Activated B cell treated with CpG ODN at 0.5 μM for 24 hours (primary cell): ENCODE measurements at regions not wholly inside any gene's neighbourhood (a gene's known extent, or its start where the extent isn't known, plus 50 kb on each side); places are given as distances from the start of the nearest gene placed in this dataset.

ENCODE experiments used
- ATAC-seq: fragments of 200-7000 bp; cut with Tn5 transposase; one replicate; pipeline ENCODE4 v1.10.0; 2021; ENCODE audit warnings: low read depth, mild to moderate bottlenecking, moderate library complexity
- CTCF ChIA-PET: fragments of 350-600 bp; sonication (Branson Sonifier 250); formaldehyde crosslinking; loops from one replicate; lab custom pipeline; 2021; ENCODE audit warnings: antibody characterized with exemption; lab: Charles Lee
- POLR2A ChIA-PET: fragments of 350-600 bp; sonication (Branson Sonifier 250); formaldehyde crosslinking; loops from one replicate; lab custom pipeline; 2021; ENCODE audit warnings: antibody characterized with exemption; lab: Charles Lee
- DNase-seq: peaks from one replicate; pipeline ENCODE4 v3.0.0; 2022
- H3K27ac Mint-ChIP-seq: one replicate; pipeline ENCODE4 v1.8.0; 2020; ENCODE audit warnings: mixed read lengths
- H3K27me3 Mint-ChIP-seq: one replicate; pipeline ENCODE4 v1.8.0; 2021; ENCODE audit warnings: mixed read lengths
- H3K36me3 Mint-ChIP-seq: one replicate; pipeline ENCODE4 v1.8.0; 2021; ENCODE audit warnings: low read depth, mixed read lengths
- H3K4me1 Mint-ChIP-seq: one replicate; pipeline ENCODE4 v1.8.0; 2021; ENCODE audit warnings: mixed read lengths
- H3K4me3 Mint-ChIP-seq: one replicate; pipeline ENCODE4 v1.8.0; 2020; ENCODE audit warnings: mild to moderate bottlenecking, mixed read lengths
- H3K9me3 Mint-ChIP-seq: one replicate; pipeline ENCODE4 v1.8.0; 2020; ENCODE audit warnings: mixed read lengths
- intact Hi-C: fragments of 100-400 bp; cut with micrococcal nuclease; formaldehyde crosslinking; loops from one replicate; pipeline ENCODE4 v1.15.1; 2024
- TF ChIP-seq, protein P1 (sequence below): fragments of 200-600 bp; IDR thresholded peaks from one replicate; pipeline ENCODE4 v1.8.0; 2022; ENCODE audit warnings: antibody characterized with exemption, mild to moderate bottlenecking

DNA sequence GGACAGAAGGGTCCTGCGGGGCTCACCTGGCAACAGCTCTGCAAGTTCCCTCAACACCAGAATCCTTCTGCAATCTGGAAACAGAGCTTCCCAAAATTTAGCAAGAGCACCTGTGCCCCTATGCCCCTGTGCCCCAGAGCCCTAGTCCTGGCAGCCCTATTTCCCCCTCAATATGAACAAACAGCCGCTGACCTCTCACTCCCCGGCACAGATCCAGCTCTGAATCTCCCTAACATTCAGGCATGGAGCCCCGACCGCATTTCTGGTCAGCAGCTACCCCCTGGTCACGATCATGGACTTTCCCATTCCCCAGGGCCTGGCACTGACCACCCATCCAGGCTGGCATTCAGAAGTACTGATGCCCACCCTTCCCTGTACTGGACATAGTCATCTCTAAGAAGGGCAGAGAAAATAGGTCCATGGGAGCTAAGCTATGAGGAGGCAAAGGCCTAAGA lies 110.8 kb upstream of the SMURF2 start:
- no peak for ATAC-seq
- no peaks in the 10 kb centered on the region for H3K9me3 Mint-ChIP-seq
- H3K27ac Mint-ChIP-seq: no peak overlapping the region
- ChIA-PET CTCF (no interaction called here), POLR2A (interaction anchor here (0.6 kb wide), 1 partner anchor 189 kb away, joined by 3 read pairs; no protein-coding TSS in a partner anchor)
- no peak overlapping the region for H3K4me3 Mint-ChIP-seq
- no peak for DNase-seq
- intact Hi-C loops: loop anchor here (10.0 kb wide), 2 partner anchors 72 to 282 kb away; partner anchors contain the start of gene GNA13
- H3K27me3 Mint-ChIP-seq: peaks cover 2% of the 10 kb centered on the region
- H3K36me3 Mint-ChIP-seq: peaks cover 2% of the 10 kb centered on the region
- peaks cover 15% of the 10 kb centered on the region for H3K4me1 Mint-ChIP-seq
- TF ChIP-seq, protein P1, sequence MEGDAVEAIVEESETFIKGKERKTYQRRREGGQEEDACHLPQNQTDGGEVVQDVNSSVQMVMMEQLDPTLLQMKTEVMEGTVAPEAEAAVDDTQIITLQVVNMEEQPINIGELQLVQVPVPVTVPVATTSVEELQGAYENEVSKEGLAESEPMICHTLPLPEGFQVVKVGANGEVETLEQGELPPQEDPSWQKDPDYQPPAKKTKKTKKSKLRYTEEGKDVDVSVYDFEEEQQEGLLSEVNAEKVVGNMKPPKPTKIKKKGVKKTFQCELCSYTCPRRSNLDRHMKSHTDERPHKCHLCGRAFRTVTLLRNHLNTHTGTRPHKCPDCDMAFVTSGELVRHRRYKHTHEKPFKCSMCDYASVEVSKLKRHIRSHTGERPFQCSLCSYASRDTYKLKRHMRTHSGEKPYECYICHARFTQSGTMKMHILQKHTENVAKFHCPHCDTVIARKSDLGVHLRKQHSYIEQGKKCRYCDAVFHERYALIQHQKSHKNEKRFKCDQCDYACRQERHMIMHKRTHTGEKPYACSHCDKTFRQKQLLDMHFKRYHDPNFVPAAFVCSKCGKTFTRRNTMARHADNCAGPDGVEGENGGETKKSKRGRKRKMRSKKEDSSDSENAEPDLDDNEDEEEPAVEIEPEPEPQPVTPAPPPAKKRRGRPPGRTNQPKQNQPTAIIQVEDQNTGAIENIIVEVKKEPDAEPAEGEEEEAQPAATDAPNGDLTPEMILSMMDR: no peak

DNA sequence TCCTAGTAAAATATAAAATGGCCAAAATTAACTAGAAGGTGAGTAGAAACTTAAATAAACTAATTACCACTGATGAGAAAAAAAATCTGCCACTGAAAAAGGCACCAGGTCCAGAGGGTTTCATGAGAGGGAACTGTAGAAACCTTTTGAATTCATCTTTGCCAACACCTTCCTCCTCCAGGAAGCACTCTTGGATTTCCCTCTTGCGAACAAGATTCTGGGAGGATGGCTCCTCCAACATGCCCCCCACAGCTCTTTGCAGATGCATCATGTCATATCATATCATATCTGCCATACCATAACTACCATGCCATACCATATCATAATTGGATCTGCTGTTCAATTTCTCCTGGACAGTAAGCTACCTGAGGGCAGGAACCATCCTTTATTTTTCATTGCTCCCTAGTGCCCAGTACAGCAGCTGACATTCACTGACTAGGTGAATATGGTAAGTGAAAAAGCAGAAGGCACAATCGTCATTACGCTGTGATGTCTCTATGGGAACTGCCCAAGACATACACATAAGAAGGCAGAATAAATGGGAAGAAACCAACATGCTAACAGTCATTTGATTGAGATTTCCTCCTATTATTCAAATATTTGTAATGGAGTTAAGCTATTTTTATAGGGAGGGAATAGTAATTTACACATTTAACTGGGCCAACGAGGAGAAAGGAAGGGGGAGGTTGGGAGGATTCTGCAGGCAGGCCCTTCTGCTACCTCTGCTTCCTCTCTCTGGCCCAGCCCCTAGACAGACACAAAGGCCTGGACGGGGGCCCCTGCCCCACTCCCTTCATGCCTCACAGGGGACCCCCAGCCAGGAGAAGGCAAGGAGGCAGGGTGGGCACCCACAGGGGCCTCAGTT lies 110.1 kb upstream of the SMURF2 start:
- intact Hi-C loops: loop anchor here (10.0 kb wide), 2 partner anchors 73 to 283 kb away; partner anchors contain the start of gene GNA13
- DNase-seq: no peak
- TF ChIP-seq, protein P1: no peak

DNA sequence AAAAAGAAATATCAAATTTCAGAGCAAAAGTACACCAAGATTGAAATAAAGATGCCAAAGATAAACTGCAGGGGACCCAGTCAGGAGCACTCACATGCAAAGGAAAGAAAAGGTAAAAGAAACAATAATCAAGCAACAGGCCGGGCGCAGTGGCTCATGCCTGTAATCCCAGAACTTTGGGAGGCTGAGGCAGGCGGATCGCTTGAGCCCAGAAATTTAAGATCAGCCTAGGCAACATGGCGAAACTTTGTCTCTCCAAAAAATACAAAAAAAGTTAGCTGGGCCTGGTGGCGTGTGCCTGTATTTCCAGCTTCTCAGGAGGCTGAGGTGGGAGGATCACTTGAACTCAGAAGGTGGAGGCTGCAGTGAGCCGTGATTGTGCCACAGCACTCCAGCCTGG lies 107.6 kb upstream of the SMURF2 start:
- POLR2A ChIA-PET: no interaction called here
- Mint-ChIP-seq H3K27ac (no peak overlapping the region), H3K27me3 (no peaks in the 10 kb centered on the region), H3K4me1 (no peaks in the 10 kb centered on the region), H3K9me3 (no peaks in the 10 kb centered on the region), H3K36me3 (peaks cover 5% of the 10 kb centered on the region), H3K4me3 (no peak overlapping the region)
- TF ChIP-seq, protein P1: no peak
- no peak for ATAC-seq
- intact Hi-C loops: loop anchor here (10.0 kb wide), 2 partner anchors 75 to 285 kb away; partner anchors contain the start of gene GNA13
- no peak for DNase-seq
- CTCF ChIA-PET: no interaction called here

More for the DNA sequence above, 110.1 kb upstream of the SMURF2 start:
- no peak for ATAC-seq
- Mint-ChIP-seq H3K27me3 (no peaks in the 10 kb centered on the region), H3K4me1 (peaks cover 8% of the 10 kb centered on the region), H3K36me3 (peaks cover 2% of the 10 kb centered on the region), H3K4me3 (no peak overlapping the region), H3K27ac (no peak overlapping the region), H3K9me3 (no peaks in the 10 kb centered on the region)
- ChIA-PET POLR2A (no interaction called here), CTCF (interaction anchor here (0.6 kb wide), 1 partner anchor 199 kb away, joined by 3 read pairs; no protein-coding TSS in a partner anchor)

DNA sequence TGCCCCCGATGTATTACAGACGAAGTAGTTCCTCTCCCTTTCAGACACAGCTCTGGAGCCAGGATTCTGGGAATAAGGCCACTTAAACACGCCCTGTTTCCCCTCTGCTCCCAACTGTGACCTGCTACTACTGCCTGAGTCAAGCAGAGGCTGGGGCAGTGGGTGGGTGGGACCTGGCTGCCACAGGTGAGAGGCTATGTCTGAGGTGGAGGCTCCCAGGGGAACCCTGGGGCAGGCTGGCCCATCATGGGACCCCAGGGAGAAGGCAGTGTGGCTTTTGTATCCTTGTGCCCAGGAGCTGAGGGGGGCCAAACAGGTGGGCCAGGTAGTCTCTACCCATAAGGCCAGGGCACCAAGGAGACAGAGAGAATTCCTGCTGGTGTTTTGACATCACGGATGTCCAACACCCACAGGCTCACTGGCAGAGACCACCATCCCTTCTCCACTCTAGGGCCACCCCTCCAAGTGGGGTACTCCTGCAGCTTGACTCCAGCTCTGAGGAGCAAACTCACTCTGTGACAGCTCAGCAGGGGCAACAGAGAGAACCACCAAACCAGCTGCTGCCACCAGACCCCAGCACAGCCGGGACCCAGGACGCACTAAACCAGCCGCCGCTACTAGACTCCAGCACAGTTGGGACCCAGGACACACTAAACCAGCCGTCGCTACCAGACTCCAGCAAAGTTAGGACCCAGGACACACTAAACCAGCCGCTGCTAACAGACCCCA lies 105.3 kb upstream of the SMURF2 start:
- Mint-ChIP-seq H3K36me3 (peaks cover 10% of the 10 kb centered on the region), H3K9me3 (no peaks in the 10 kb centered on the region), H3K4me1 (no peaks in the 10 kb centered on the region), H3K27me3 (no peaks in the 10 kb centered on the region), H3K27ac (no peak overlapping the region), H3K4me3 (no peak overlapping the region)
- ChIA-PET POLR2A (no interaction called here), CTCF (no interaction called here)
- TF ChIP-seq, protein P1: no peak
- intact Hi-C loops: no loop called here
- ATAC-seq: no peak
- DNase-seq: no peak
